ENCODE measurements at regions not wholly inside any gene's neighbourhood (a gene's known extent, or its start where the extent isn't known, plus 50 kb on each side); places are given as distances from the start of the nearest gene placed in this dataset.

DNA sequence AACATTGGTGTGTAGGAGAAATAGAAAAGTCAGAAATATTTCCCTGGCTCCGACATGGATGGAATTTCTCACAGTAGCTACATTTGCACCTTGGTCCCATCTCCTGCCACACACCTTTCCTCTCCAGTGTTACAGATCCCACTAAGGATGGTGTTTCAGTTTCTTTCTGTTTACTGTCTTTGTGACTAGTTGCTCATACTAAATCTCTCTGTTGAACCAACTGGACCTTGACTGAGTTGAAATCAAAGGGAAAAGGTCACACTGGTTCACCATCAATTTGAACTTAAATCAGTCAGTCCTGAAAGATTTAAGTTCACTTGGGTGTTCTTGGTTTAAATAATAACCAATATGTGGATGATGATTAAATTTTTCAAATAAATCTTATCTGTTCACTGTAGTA is 754.2 kb downstream of the OTOL1 start:
- TF ChIP-seq, protein P1, sequence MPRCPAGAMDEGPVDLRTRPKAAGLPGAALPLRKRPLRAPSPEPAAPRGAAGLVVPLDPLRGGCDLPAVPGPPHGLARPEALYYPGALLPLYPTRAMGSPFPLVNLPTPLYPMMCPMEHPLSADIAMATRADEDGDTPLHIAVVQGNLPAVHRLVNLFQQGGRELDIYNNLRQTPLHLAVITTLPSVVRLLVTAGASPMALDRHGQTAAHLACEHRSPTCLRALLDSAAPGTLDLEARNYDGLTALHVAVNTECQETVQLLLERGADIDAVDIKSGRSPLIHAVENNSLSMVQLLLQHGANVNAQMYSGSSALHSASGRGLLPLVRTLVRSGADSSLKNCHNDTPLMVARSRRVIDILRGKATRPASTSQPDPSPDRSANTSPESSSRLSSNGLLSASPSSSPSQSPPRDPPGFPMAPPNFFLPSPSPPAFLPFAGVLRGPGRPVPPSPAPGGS (CRISPR knock-in tag; IDR thresholded peaks at IDR 0.05): no peak
- TF ChIP-seq CHD2 (IDR thresholded peaks at IDR 0.05; ENCODE audit: low read depth, low read length) (no peak), ZNF607 (CRISPR knock-in tag; IDR thresholded peaks at IDR 0.05; ENCODE audit: borderline replicate concordance) (no peak), HNF4A (CRISPR knock-in tag; IDR thresholded peaks at IDR 0.05) (no peak), ZNF3 (CRISPR knock-in tag; IDR thresholded peaks at IDR 0.05) (no peak), BRCA1 (CRISPR knock-in tag; IDR thresholded peaks at IDR 0.05) (no peak), SNAPC2 (CRISPR knock-in tag; IDR thresholded peaks at IDR 0.05) (no peak), ZNF24 (IDR thresholded peaks at IDR 0.05) (no peak), POLR2AphosphoS2 (IDR thresholded peaks at IDR 0.05; ENCODE audit: low read depth, low read length) (no peak), EP300 (IDR thresholded peaks at IDR 0.05; ENCODE audit: low read depth in 2 of 2, low read length in 2 of 2) (no peak), EP300 (CRISPR knock-in tag; IDR thresholded peaks at IDR 0.05; ENCODE audit: borderline replicate concordance) (no peak)
- TF ChIP-seq, protein P2, sequence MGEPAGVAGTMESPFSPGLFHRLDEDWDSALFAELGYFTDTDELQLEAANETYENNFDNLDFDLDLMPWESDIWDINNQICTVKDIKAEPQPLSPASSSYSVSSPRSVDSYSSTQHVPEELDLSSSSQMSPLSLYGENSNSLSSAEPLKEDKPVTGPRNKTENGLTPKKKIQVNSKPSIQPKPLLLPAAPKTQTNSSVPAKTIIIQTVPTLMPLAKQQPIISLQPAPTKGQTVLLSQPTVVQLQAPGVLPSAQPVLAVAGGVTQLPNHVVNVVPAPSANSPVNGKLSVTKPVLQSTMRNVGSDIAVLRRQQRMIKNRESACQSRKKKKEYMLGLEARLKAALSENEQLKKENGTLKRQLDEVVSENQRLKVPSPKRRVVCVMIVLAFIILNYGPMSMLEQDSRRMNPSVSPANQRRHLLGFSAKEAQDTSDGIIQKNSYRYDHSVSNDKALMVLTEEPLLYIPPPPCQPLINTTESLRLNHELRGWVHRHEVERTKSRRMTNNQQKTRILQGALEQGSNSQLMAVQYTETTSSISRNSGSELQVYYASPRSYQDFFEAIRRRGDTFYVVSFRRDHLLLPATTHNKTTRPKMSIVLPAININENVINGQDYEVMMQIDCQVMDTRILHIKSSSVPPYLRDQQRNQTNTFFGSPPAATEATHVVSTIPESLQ (CRISPR knock-in tag; conservative IDR thresholded peaks at IDR 0.05): no peak
- TF ChIP-seq, protein P3, sequence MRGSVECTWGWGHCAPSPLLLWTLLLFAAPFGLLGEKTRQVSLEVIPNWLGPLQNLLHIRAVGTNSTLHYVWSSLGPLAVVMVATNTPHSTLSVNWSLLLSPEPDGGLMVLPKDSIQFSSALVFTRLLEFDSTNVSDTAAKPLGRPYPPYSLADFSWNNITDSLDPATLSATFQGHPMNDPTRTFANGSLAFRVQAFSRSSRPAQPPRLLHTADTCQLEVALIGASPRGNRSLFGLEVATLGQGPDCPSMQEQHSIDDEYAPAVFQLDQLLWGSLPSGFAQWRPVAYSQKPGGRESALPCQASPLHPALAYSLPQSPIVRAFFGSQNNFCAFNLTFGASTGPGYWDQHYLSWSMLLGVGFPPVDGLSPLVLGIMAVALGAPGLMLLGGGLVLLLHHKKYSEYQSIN (CRISPR knock-in tag; IDR thresholded peaks at IDR 0.05; ENCODE audit: borderline replicate concordance): no peak
- TF ChIP-seq, protein P4, sequence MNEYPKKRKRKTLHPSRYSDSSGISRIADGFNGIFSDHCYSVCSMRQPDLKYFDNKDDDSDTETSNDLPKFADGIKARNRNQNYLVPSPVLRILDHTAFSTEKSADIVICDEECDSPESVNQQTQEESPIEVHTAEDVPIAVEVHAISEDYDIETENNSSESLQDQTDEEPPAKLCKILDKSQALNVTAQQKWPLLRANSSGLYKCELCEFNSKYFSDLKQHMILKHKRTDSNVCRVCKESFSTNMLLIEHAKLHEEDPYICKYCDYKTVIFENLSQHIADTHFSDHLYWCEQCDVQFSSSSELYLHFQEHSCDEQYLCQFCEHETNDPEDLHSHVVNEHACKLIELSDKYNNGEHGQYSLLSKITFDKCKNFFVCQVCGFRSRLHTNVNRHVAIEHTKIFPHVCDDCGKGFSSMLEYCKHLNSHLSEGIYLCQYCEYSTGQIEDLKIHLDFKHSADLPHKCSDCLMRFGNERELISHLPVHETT (CRISPR knock-in tag; conservative IDR thresholded peaks at IDR 0.05): no peak

Data from HepG2 (cell line).